IMR-90 (cell line): ENCODE measurements at regions not wholly inside any gene's neighbourhood (a gene's known extent, or its start where the extent isn't known, plus 50 kb on each side); places are given as distances from the start of the nearest gene placed in this dataset.
A peak's percentile ranks its signal among the peaks of the same experiment; 100 is the strongest.

Source experiments
- BHLHE40 ChIP-seq: fragments of 150-350 bp; IDR thresholded peaks from 2 replicates; pipeline ENCODE4 v1.6.1; 2016; ENCODE audit warnings: mild to moderate bottlenecking, low read depth, low read length
- CEBPB ChIP-seq: IDR thresholded peaks from 2 replicates; pipeline ENCODE4 v1.6.1; 2012; ENCODE audit warnings: low read depth, low read length, improper control_type of control experiment
- CHD1 ChIP-seq: IDR thresholded peaks from 2 replicates; pipeline ENCODE4 v1.6.1; 2012; ENCODE audit warnings: low read depth, low read length, improper control_type of control experiment
- CTCF ChIP-seq: conservative IDR thresholded peaks from 2 replicates; pipeline ENCODE4 v1.5.1; 2012; ENCODE audit warnings: mild to moderate bottlenecking, low read depth, low read length, improper control_type of control experiment
- MAFK ChIP-seq: IDR thresholded peaks from 2 replicates; pipeline ENCODE4 v1.6.1; 2012; ENCODE audit warnings: low read depth, low read length, improper control_type of control experiment
- POLR2A ChIP-seq: IDR thresholded peaks from 2 replicates; pipeline ENCODE4 v1.6.1; 2012; ENCODE audit warnings: mild to moderate bottlenecking, low read depth, low read length
- RAD21 ChIP-seq: IDR thresholded peaks from 2 replicates; pipeline ENCODE4 v1.6.1; 2012; ENCODE audit warnings: low read length, improper control_type of control experiment
- RFX5 ChIP-seq: IDR thresholded peaks from 2 replicates; pipeline ENCODE4 v1.8.0; 2012; ENCODE audit warnings: low read depth, mild to moderate bottlenecking, low read length, moderate library complexity
- SMC3 ChIP-seq: fragments of 150-350 bp; IDR thresholded peaks from 2 replicates; pipeline ENCODE4 v1.6.1; 2016; ENCODE audit warnings: low read depth, mild to moderate bottlenecking, antibody characterized with exemption, low read length, moderate library complexity

DNA sequence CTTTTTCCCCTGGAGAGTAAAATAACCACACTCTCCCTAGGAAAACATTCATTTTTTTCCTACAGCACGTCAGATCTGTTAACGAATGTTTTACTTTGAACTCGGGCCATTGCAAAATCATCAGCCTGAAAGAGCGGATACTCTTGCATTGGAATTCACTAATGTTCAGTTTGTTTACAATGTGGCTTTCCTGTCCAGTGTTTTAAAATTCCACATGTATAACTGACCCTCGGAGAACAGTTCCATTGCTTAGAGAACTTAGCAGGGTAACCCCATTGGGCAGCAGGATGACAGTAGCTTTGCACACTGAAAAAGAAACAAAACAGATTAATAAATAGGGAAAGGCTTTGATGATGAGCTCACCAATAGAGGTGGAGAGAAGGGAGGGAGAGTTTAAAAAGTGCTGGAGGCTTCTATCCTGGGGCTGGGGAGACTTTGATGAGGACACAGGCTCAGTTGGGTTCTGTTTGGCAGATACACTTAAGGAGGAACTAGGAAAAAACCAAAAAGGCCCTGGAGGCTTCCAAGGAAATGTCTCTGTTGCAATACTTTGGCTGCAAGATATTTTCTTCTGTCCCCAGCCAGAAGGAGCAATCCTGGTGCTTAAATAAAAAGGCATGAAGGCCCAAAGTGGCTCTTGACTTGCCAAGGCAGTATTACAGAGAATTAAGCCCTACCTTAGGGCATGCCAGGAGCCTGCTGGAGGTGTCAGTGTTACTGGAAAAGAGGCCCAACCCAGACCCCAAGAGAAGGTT is 143.1 kb downstream of the ARSF start:
- TF ChIP-seq CTCF (no peak), POLR2A (no peak), RFX5 (no peak), CEBPB (peak; percentile 92), RAD21 (no peak), CHD1 (no peak), SMC3 (no peak), MAFK (no peak), BHLHE40 (no peak)
